Epidermal melanocyte (primary cell): ENCODE measurements at regions not wholly inside any gene's neighbourhood (a gene's known extent, or its start where the extent isn't known, plus 50 kb on each side); places are given as distances from the start of the nearest gene placed in this dataset.

Experiments used
- DNase-seq: peaks from one replicate; pipeline ENCODE4 v3.0.0; 2011; ENCODE audit warnings: low spot score; ENCODE audit not compliant: insufficient read length

DNA sequence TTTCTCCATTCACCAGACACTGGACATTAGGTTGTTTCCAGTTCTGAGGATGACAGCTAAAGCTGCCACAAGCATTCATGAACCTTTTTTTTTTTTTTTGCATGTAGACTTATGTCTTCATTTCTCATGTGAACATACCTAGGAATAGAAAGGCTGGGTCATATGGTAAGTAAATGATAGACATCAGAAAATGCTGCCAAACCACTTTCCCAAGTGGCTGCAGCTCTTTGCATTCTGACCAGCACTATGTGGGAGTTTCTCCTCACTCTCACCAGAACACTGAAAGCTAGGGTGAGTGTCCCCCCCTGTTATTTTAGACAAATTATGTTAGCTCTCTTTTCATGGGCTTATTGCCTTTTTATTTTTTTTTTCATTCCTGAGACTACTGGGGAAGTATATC, 197.5 kb downstream of the OTOR start:
- no peak for DNase-seq

DNA sequence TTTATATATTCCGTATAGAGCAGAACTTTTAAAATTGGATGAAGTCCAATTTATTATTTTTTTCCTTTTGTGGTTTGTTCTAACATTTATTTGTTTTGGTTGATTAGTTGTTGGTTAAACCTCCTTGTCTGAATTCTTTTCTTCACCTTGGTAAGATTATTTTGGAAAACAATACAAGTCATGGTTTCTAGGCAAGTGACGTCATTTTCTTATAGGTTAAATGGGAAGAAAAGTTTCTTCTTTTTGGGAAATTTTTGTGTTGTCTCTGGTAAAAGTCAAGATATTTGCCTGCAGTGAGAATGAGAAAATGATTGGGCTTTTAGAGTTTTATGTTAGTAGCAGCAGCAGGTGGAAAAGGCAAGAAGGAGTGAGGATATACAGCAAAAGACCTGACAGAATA, 197.9 kb downstream of the OTOR start:
- no peak for DNase-seq

DNA sequence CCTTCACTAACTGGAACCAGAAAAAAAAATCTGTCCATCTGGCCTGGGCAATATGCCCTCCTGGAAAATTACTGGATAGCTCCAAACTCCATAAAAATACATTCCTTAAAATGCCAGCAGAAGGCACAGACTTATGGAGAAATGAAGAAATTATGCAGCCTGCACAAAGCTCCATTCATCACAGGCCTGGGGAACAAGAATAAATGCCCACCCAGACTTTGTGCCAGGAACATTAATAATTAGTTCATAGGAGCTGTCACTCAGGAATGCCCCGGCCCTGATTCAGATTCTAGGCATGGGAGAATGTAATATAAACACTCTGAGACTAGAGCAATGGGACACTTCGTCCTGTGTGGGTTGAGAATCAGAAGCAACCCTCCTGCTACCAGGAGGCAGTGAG, 199.3 kb downstream of the OTOR start:
- no peak for DNase-seq

DNA sequence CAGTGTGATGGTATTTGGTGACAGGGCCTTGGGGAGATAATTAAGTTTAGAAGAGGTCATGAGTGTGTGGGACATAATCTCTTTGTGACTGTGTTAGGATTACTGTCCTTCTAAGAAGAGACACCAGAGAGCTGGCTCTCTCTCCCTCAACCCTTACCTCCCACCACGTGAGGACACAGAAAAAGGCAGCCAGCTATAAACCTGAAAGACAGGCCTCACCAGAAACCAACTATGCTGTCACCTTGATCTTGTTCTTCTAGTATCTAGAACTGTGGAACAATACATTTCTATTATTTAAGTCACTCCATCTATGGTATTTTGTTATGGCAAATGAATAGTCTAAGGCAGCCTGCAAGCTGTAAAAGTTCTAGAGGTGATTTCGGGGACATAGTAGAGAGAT, 203.7 kb downstream of the OTOR start:
- DNase-seq = no peak

DNA sequence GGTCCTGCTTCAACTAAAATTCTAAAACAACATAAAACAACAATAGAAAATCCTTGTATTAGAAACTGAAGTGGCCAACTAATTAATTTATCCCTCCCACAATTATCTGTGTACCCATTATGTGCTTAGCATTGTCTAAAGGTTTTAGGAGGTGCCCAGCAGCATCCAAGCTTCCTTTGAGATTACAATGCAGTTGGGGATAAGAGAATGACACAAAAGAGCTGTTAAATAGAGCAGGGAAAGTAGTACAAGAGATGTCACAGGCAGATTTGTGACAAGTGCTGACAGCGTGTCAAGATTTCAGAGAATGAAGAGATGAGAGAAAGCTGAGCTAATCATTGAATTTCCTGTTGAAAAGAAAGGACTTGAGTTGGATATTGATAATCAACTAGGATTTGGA, 204.8 kb downstream of the OTOR start:
- no peak for DNase-seq

DNA sequence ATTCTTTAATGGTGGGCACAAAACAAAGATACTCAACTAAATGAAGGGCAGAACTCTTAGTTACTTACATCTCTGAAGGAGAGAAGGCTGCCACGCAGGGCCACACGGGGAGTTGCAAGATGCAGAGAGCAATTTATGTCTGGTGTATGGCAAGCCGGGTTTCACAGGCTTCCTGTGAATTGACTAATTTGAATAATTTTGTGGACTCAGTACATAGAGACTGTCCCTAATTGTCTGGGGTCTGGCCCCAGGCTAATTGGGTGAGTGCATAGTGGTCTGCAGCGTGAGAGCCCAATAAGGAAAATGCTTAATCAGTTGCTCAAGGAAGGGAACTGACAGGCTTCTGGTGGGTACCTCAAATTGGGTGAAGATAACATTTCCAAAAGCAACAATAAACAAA, 205.7 kb downstream of the OTOR start:
- no peak for DNase-seq

DNA sequence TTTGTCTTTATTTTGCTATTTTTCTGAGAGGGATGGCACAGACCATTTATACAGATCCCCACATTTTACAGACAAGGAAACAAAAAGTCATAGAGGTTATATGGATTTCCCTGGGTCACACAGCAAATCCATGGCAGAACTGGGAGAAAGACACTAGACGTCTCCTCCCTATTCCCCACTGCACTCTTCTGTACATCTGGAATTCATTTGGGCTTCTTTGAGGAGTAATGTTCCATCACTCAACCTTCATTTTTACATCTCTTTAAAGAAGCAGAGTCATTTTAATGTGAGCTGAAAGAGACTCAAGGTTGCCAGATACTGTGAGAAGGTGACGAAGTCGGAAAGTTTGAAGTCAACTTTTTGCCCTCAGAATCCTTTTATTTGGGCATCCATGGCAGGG, 207.3 kb downstream of the OTOR start:
- DNase-seq = no peak

DNA sequence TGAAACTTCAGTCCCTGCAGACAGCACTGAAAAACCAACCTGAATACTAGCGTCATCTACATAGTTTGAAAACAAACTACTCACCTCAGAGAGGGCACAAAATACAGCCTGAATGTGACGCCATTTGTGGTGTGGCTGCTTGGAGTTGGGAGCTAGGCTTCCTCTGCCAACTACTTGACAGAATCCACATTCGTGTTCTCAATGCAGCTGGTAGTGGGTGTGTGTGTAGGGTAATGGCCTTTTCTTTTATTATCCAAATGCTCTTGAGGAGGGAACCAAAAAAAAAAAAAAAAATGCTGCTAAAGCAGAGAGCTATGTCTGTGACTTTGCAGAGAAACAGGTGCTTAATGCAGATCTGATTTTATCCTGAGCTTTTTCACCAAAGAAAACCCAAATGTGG, 207.8 kb downstream of the OTOR start:
- DNase-seq = no peak

DNA sequence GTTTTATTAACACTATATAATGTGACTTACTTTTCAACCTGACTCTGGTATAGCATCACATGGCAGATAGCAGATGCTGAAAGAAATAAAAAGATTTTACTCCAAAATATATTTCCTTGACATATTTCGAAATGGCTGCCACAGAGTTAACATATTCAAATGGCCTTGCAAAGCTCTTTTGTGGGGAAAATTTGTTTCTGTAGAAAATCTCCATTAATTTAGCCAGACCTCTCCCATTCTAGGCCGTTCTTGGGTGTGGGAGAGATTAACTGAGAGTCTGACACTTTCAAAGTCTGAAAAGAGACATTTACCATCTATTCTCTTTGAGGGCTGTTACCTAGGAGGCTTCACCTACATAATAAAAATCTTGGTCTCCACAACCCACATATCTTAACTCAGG, 217.2 kb downstream of the OTOR start:
- no peak for DNase-seq

DNA sequence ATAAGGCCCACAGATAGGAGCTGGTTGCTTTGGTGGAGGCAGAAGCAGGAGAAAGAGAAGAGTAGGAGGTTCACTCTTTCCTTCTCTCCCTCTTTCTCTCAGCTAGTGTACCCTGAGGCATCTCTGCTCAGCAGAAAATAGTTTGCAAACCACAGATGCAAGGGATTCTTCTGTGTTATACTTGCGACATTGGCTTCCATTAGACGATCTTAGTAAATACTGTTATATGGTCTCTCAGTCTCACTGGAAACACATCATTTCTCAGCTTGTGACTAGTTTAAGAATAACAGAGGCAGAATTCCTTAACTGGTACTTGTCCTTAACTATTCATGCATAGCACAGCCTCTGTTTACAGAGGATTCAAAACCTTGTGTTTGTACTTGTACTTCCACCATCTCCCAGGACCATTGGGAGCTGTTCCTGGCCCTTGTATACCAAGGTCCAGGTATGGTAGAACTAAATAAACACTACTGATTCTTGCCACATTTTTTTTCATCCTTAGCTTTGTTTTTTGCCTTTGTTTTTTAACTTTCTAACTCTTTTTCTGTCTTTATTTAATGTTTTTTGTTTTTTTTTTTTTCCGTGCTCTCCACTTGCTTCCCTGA, 218.2 kb downstream of the OTOR start:
- peak; percentile 23 for DNase-seq

DNA sequence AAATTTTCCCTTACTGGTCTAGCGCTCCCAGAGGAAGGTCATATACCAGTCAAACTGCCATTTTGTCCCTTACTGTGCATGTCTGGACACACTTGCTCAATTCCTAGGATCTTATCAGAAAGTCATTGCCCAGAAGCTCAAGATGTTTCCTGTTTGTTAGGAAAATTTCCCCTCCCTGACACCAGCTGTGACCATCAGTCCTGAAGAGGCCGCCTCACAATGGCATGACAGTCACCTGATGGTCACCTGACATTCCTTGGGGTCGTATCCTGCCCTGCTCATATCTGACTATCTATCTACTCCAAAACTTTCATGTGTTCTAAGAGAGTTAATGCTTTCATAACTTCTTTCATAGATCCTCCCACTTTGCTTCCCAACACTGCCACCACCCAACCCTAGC, 219.9 kb downstream of the OTOR start:
- DNase-seq = no peak

DNA sequence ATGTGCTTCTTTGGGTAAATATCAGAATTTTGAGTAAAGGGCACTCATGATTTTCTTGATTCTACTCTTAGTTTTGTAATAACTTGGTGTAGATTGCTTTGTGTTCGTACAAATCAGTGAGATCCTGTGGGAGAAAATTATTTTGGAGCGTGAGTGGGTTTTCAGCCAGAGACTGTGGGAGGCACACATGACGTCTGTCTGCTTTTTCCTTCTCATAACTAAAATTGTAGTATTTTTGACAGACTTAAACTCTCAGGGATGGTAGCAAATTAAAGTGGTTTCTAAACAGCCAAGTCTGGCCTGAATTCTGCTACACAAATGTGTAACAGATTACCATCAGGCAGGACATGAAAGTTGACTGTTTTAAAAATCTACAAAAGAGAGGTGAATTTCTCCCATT, 222.6 kb downstream of the OTOR start:
- DNase-seq = no peak

DNA sequence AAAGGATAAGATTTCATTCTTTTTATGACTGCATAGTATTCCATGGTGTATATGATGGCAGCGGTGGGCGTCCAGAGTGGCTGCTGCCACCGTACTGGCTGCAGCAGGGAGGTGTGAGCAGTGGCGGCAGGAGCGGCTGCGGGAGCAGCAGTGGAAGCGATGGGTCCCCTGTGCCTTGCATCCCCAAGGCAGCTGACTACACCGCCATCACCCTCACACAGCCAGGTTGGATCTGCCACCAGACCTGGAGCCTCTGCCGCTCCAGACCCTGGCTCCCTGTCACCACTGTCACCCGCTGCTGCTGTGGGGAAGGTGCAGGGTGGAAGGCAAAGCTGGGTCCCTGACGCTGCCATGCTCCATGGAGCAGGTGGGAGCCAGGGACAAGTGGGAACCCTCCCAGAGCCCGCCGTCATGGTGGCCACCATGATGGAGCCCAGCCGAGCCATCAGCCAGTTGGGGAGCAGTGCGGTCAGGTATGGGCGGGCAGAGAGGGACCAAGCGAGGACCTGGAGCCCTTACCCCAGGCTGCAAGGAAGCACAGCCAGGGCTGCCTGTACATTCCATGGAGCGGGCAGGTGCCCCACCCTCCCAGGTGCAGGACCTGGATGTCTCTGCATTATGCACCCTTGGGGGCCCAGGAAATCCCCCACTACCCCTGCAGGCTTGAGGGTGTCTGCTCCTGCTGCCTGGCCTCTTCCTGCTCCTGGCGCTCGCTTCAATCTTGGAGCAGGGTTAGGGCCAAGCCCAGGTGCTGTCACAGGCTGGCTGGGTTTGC, 226.1 kb downstream of the OTOR start:
- DNase-seq = no peak

DNA sequence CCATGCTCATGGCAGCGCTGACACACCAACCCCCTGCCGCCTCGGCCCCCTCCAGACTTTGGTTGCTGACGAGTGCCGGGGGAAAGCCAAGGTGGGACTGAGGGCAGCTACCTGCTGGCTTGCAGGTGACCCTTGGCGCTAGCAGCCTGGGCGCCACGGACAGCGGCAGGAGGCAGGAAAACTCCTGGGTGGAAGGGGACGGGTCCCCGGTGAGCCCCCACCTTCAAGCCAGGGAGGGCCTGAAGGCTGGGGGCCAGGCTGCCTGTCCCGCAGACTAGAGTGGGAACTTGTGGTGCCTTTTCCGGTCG, 226.7 kb downstream of the OTOR start:
- DNase-seq = no peak

DNA sequence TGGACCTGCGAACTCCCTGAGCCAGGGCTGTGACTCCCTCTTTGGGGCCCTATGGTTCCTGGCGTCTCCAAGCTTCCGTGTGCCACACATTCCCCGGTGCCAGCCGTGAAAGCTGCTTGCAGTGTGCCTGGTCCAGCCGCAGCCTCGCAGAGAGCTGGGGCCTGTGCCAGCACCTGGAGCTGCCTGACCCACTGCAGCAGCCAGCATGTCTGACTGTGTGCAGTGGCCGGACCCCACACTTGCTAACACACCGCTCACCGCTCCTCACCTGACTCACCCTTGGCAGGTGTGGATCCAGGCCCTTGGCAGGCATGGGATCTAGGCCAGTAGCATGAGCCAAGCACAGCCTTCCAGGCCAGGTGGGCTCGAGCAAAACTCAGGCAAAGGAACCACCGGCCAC, 227.5 kb downstream of the OTOR start:
- DNase-seq = no peak

DNA sequence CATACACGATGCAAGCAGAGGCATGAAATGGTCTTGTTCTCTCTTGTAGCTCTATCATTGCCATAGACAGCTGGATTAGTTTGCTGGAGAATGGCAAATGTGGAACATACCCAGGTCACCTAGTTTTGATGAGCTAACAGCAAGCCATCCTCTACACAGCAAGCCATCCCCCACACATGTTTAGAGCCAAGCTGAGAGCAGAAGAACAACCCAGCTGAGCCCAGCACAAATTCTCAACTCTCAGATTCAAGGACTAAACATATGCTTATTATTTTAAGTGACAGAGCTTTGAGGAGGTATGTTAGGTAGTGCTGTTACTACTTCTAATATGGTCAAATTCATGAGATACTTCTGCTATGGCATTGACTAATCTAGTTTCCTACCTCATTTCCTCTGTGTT, 230.3 kb downstream of the OTOR start:
- no peak for DNase-seq

DNA sequence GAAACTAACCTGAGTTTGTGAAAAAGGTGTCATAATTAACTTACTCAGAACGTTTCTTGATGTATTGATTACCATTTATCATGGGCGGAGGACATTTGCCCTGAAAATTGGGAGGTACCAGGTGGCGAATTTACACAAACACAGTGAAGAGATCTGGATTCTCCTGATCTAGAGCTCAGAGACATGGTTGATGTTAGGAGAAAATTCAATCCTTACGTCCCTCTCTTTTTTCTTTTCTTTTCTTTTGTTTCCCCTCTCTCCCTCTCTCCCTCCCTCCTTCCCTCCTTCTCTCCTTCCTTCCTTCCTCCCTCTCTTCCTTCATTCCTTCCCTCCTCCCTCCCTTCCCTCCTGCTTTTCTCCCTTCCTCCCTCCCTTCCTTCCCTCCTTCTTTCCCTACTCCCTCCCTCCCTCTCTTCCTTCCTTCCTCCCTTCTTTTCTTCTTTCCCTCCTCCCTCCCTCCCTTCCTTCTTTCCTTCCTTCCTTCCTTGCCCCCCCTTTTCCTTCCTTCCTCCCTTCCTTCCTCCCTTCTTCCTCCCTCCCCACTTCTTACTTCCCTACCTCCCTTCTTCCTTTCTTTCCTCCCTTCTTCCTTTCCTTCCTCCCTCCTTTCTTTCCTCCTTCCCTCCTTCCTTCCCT, 234.1 kb downstream of the OTOR start:
- no peak for DNase-seq

DNA sequence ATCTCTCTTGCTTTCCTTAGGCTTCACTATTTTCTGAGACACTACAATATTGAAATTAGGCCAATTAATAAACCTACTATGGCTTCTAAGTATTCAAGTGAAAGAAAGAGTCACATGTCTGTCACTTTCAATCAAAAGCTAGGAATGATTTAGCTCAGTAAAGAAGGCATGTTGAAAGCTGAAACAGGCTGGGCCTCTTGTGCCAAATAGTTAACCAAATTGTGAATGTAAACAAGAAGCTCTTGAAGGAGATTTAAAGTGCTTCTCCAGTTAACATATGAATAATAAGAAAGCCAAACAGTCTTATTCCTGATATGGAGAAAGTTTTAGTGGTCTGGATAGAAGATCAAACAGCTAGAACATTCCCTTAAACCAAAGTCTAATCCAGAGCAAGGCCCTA, 236.3 kb downstream of the OTOR start:
- DNase-seq = no peak

DNA sequence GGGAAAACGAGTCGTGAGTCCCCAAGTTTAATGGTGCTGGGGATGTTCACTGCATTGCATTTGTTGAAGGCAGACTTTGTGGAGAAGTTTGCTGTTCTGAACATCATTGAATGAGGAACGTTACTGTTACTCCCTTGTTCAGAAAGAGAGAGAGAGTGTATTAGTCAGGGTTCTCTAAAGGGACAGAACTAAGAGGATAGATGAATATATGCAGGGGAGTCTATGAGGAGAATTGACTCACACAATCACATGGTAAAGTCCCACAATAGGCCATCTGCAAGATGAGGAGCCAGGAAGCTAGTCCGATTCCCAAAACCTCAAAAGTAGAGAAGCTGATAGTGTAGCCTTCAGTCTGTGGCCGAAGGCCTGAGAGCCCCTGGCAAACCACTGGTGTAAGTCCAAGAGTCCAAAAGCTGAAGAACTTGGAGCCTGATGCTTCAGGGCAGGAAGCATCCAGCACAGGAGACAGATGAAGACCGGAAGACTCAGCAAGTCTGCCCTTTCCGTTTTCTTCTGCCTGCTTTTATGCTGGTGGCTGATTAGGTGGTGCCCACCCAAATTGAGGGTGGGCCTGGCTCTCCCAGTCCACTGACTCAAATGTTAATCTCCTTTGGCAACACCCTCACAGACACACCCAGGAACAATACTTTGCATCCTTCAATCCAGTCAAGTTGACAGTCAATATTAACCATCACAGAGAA, 223.5 kb upstream of the PCSK2 start:
- no peak for DNase-seq

DNA sequence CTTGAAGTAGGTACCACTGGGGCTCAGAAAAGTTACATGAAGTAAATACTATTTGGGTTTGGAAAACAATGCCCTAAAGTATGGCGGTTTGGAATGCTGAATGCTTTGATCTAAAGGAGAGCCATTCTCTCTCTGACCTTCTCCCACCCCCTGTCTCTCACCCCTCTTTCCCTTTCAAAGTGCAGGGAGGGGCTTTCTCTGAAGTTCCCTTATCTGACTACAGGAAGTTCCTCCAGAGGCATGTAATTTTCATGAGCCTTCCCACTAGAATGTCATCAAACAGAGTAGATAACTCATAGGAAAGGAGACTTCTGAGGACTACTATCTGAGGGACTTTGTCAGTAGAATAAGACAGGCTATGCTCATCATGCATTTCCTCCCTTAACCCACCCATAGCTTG, 216.7 kb upstream of the PCSK2 start:
- DNase-seq = no peak

DNA sequence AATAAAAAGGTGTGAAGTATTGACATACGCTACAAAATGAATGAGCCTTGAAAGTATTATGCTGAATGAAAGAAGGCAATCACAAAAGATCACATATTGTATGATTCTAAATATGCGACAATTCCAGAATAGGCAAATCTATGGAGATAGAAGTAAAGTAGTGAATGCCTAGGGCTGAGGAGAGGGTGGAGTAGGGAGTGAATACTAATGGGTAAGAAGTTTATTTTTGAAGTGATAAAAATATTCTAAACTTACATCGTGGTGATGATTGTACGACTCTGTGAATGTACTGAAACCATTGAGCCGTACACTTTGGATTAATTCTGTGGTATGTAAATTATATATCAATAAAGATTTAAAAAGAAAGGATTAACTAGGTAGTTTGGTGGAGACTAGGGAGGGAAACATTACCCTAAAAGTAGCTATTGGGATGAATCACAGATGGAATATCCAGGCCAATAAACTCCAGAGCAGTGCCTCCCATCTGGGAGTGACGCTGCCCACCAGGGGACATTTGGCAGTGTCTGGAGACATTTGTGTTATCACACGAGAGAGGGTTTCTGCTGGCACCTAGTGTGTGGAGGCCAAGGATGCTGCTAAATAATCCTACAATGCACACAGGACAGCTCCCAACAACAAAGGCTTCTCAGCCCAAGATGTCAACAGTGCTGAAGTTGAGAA, 214.2 kb upstream of the PCSK2 start:
- DNase-seq = no peak

DNA sequence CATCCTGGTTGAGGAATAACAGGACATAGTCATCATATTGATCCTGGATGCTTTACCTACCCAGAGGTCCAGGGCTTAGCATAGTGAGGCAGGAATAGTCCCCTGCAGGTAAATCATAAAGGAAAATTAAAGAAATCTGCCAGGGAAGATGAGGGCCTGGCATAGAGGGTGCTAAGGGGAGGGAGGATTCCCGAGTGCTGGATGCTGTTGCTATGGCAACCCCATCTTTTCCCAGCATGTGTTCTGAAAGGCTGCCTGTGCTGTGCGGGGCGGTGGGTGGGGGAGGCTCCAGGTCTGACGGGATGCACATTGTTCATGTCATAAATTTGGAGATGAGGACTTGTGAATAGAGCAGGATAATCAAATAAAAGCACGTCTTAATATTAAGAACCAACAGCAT, 212.6 kb upstream of the PCSK2 start:
- DNase-seq = no peak
